OCI-LY1 (cell line): ENCODE measurements at regions not wholly inside any gene's neighbourhood (a gene's known extent, or its start where the extent isn't known, plus 50 kb on each side); places are given as distances from the start of the nearest gene placed in this dataset.

Experiments used
- H2AFZ ChIP-seq: fragments of 200-600 bp; sonication (generic), shearing (Covaris generic); 2 replicates; pipeline ENCODE4 v1.6.0; 2014; ENCODE audit warnings: antibody characterized with exemption, mild to moderate bottlenecking, low read length
- H3F3A ChIP-seq: fragments of 200-600 bp; sonication (generic), shearing (Covaris generic); 2 replicates; pipeline ENCODE4 v1.6.0; 2014; ENCODE audit warnings: mild to moderate bottlenecking, antibody characterized with exemption, low read length, moderate library complexity; ENCODE audit not compliant: insufficient read depth
- H3K27ac ChIP-seq: fragments of 200-600 bp; sonication (generic); 2 replicates; pipeline ENCODE4 v1.5.1; 2014; ENCODE audit warnings: low read length, mixed run types, mild to moderate bottlenecking, low read depth; ENCODE audit not compliant: poor library complexity, severe bottlenecking
- H3K27me3 ChIP-seq: fragments of 200-600 bp; sonication (generic); 2 replicates; pipeline ENCODE4 v1.6.0; 2014; ENCODE audit warnings: antibody characterized with exemption, mild to moderate bottlenecking, low read length, moderate library complexity; ENCODE audit not compliant: insufficient read depth
- H3K36me3 ChIP-seq: fragments of 200-600 bp; sonication (generic); 2 replicates; pipeline ENCODE4 v1.6.1; 2014; ENCODE audit warnings: mild to moderate bottlenecking, antibody characterized with exemption, low read length, moderate library complexity, mixed read lengths; ENCODE audit not compliant: insufficient read depth
- H3K4me1 ChIP-seq: fragments of 200-600 bp; sonication (generic); 2 replicates; pipeline ENCODE4 v1.5.1; 2014; ENCODE audit warnings: mild to moderate bottlenecking, low read length, moderate library complexity; ENCODE audit not compliant: insufficient read depth, severe bottlenecking
- H3K4me2 ChIP-seq: fragments of 200-600 bp; sonication (generic), shearing (Covaris generic); 2 replicates; pipeline ENCODE4 v1.6.1; 2014; ENCODE audit warnings: low read length
- H3K4me3 ChIP-seq: fragments of 200-600 bp; sonication (generic); 2 replicates; pipeline ENCODE4 v1.5.1; 2014; ENCODE audit warnings: low read length, low read depth, mild to moderate bottlenecking, mixed read lengths; ENCODE audit not compliant: poor library complexity, severe bottlenecking
- H3K79me2 ChIP-seq: fragments of 200-600 bp; shearing (Covaris generic); 2 replicates; pipeline ENCODE4 v1.6.1; 2016; ENCODE audit warnings: mixed run types, low read length, mixed read lengths; ENCODE audit not compliant: insufficient read depth
- H3K9ac ChIP-seq: fragments of 200-600 bp; sonication (generic), shearing (Covaris generic); 2 replicates; pipeline ENCODE4 v1.6.1; 2014; ENCODE audit warnings: mild to moderate bottlenecking, low read length, mixed read lengths
- H3K9me2 ChIP-seq: fragments of 200-600 bp; sonication (generic), shearing (Covaris generic); 2 replicates; pipeline ENCODE4 v1.6.1; 2014; ENCODE audit warnings: low read depth, mild to moderate bottlenecking, low read length, mixed read lengths
- H3K9me3 ChIP-seq: fragments of 200-600 bp; shearing (Covaris generic); 2 replicates; pipeline ENCODE4 v1.6.1; 2014; ENCODE audit warnings: low read length, mixed read lengths
- H4K20me1 ChIP-seq: fragments of 200-600 bp; sonication (generic), shearing (Covaris generic); 2 replicates; pipeline ENCODE4 v1.6.0; 2016; ENCODE audit warnings: mild to moderate bottlenecking, low read length; ENCODE audit not compliant: insufficient read depth
- EZH2 ChIP-seq: fragments of 200-600 bp; sonication (generic), shearing (Covaris generic); IDR thresholded peaks from 2 replicates; pipeline ENCODE4 v1.8.0; 2017; ENCODE audit warnings: borderline replicate concordance, mixed run types, mild to moderate bottlenecking, antibody characterized with exemption, low read length, moderate library complexity, mixed read lengths
- TF ChIP-seq, protein P1 (sequence below): fragments of 200-600 bp; sonication (generic), shearing (Covaris generic); IDR thresholded peaks from 2 replicates; pipeline ENCODE4 v1.5.1; 2017; ENCODE audit warnings: mild to moderate bottlenecking, antibody characterized with exemption, low read length, moderate library complexity, mixed read lengths

DNA sequence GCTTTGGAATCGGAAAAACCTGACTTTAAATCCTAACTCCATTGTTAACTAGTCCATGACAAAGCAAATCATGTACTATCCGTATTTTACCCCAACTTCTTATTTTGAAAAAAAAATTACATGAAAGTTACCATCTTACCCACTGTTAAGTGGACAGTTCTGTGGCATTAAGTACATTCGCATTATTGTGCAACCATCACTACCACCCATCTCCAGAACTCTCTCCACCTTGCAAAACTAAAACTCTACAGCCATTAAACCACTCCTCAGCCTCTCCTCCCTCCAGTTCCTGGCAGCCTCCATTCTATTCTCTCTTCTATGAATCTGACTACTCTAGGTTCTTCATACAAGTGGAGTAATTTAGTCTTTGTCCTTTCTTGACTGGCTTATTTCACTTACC, 176.5 kb downstream of the USP12 start:
- H3K36me3 ChIP-seq: no peaks in the 10 kb centered on the region; the same call in 1 of the 2 replicates
- H3F3A ChIP-seq: no peaks in the 10 kb centered on the region
- TF ChIP-seq, protein P1, sequence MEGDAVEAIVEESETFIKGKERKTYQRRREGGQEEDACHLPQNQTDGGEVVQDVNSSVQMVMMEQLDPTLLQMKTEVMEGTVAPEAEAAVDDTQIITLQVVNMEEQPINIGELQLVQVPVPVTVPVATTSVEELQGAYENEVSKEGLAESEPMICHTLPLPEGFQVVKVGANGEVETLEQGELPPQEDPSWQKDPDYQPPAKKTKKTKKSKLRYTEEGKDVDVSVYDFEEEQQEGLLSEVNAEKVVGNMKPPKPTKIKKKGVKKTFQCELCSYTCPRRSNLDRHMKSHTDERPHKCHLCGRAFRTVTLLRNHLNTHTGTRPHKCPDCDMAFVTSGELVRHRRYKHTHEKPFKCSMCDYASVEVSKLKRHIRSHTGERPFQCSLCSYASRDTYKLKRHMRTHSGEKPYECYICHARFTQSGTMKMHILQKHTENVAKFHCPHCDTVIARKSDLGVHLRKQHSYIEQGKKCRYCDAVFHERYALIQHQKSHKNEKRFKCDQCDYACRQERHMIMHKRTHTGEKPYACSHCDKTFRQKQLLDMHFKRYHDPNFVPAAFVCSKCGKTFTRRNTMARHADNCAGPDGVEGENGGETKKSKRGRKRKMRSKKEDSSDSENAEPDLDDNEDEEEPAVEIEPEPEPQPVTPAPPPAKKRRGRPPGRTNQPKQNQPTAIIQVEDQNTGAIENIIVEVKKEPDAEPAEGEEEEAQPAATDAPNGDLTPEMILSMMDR: no peak
- TF ChIP-seq EZH2: no peak
- no peak overlapping the region for H3K4me3 ChIP-seq
- H3K9me3 ChIP-seq: peaks cover 5% of the 10 kb centered on the region
- H3K27me3 ChIP-seq: no peaks in the 10 kb centered on the region
- no peaks in the 10 kb centered on the region for H3K4me1 ChIP-seq
- H3K9me2 ChIP-seq: no peaks in the 10 kb centered on the region
- no peak overlapping the region for H3K9ac ChIP-seq
- H4K20me1 ChIP-seq: no peaks in the 10 kb centered on the region
- H3K79me2 ChIP-seq: no peaks in the 10 kb centered on the region
- no peak overlapping the region for H3K4me2 ChIP-seq
- no peak overlapping the region for H3K27ac ChIP-seq
- H2AFZ ChIP-seq: no peak overlapping the region

DNA sequence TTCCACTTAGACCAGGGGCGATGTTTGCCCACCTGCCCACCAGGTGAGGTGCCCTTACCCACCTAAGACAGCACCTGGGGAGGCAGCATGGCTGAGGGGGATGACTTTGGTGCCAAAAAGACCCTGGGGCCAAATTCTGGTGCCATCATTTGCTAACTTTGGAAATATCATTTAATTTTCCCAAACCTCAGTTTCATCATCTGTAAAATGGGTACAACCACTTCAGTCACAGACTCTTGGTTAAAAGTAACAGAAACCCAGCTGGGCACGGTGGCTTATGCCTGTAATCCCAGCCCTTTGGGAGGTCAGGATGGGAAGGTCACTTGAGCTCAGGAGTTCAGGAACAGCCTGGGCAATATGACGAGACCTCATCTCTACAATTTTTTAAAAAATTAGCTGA, 177.8 kb downstream of the USP12 start:
- Histone ChIP-seq H3K9me2 (no peaks in the 10 kb centered on the region), H3K4me2 (no peak overlapping the region), H3K36me3 (no peaks in the 10 kb centered on the region; the same call in 1 of the 2 replicates), H3K9ac (no peak overlapping the region), H3F3A (no peaks in the 10 kb centered on the region), H3K27me3 (no peaks in the 10 kb centered on the region), H3K27ac (no peak overlapping the region), H3K4me3 (no peak overlapping the region), H3K79me2 (no peaks in the 10 kb centered on the region), H3K9me3 (peaks cover 5% of the 10 kb centered on the region), H2AFZ (no peak overlapping the region), H4K20me1 (no peaks in the 10 kb centered on the region), H3K4me1 (no peaks in the 10 kb centered on the region)
- TF ChIP-seq, protein P1: no peak
- TF ChIP-seq EZH2: no peak

DNA sequence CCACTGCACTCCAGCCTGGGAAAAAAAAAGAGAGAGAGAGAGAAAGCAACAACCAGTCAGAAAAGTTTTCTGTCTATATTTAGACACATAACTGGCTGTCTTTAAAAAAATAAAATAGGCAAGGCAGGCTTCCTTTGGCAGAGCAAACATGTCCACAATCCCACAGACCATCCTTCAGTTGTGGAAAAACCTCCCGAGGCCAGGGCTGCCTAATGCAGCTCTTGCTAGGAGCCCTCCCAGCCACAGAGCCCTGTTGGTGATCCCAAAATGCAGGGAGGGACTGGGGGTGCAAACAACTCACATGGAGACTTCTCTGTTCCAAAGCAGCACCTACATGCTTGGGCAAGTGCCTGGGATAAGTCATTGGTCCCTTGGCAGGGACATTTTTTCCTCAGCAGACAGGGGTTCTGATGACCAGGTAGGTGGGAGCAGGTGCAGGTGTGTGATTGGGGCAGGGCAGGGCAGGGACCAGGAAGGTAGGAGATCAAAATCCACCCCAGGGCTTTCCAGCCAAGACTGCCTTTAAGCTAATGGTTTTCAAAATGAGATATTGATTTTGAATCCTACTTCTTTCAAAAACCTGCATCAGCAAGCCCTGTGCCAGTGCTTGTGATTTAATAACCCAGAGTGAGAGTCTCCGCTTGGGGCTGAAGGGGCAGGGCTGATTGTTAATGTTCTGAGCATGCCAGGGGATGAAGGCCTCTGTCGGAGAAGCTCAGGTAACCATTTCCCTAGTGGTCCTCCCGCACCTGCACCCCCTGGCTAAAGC, 178.5 kb downstream of the USP12 start:
- Histone ChIP-seq H3K4me1 (no peaks in the 10 kb centered on the region), H3K9ac (no peak overlapping the region), H3K27ac (no peak overlapping the region), H3K4me2 (no peak overlapping the region), H3K27me3 (no peaks in the 10 kb centered on the region), H3K9me3 (peaks cover 5% of the 10 kb centered on the region), H3F3A (no peaks in the 10 kb centered on the region), H2AFZ (no peak overlapping the region), H3K79me2 (no peaks in the 10 kb centered on the region), H3K4me3 (no peak overlapping the region), H3K36me3 (no peaks in the 10 kb centered on the region; the same call in 1 of the 2 replicates), H4K20me1 (no peaks in the 10 kb centered on the region), H3K9me2 (no peaks in the 10 kb centered on the region)
- TF ChIP-seq, protein P1: no peak
- no peak for TF ChIP-seq EZH2
